GM18507 (cell line): ENCODE measurements at regions not wholly inside any gene's neighbourhood (a gene's known extent, or its start where the extent isn't known, plus 50 kb on each side); places are given as distances from the start of the nearest gene placed in this dataset.

ENCODE experiments used
- DNase-seq: peaks from one replicate; pipeline ENCODE4 v3.0.0; 2011; ENCODE audit warnings: low read depth; ENCODE audit not compliant: insufficient read length; ENCODE audit errors: extremely low spot score
- FAIRE-seq: peaks from 2 replicates; lab custom pipeline; 2011; peaks lifted over from hg19 to GRCh38; lab: Jason Lieb, UNC

GRCh38 chr5:19370655-19371386 is 617.2 kb downstream of the CDH18 start:
- FAIRE-seq (no peak), DNase-seq (no peak)

DNA sequence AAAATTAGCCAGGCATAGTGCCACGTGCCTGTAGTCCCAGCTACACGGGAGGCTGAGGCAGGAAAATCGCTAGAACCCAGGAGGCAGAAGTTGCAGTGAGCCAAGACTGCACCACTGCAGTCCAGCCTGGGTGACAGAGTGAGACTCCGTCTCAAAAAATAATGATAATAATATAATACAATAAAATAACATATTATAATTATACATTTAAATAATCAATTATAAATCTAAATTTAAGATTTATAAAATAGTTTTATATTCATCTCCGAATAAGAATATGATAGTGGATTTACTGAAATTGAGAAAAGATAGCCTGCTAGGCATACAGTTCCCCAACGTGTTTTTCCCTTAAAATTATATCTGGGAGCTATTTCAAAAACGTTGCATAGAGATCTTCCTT is 599.6 kb downstream of the CDH18 start:
- FAIRE-seq, result no peak
- no peak for DNase-seq

DNA sequence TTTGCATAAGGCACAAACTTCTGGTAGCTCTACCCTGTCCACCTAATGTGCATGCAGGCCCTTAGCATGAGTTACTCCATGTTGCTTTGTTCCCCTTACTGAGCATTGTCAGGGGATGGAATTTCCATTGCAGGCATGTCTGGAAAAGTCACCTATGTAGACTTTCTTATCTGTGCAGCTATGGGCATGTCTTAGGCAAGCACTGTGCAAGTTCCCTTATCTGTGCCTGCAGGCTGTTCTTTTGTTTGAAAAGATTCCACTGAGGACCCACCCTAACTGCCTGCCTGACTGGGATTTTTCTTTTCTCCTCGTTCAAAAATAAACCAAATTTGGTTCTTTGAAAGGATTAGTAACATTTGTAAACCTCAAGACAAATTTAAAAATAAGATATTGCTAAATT is 587.0 kb downstream of the CDH18 start:
- DNase-seq, result no peak
- FAIRE-seq, result no peak

DNA sequence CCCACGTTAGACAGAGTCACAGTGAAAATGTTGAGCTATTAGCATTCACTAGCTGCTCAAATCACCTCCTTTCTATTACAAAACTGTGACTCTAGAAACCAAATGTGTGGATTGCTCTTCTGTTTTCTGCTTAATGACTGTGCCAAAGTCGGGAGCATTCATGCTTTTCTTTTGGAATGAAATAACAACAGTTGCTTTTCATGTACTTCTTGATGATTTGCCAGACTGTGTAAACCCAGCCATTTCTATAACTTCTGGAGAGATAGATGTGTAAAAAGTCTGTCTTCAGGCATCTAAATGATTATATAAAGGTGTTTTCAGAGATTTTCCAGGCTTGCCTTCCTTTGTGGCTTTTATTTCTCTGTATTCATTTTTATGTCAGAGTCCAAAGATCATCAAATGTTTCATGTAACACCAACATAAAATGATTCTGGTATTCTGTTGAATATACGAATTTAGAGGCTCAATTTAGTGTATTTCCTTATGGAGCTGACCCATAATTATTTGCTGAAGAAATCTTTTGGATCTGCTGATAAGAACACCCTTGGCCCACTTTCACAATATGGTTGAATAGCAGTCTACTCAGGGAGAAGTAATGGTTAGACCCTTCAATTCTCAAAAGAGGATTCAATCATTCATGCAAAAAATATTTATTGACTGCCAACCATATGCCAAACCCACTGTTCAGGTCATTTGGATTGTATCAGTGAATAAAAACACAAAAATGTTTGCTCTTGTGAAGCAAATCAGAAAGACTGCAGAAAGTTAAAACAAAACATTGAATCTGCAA is 581.2 kb downstream of the CDH18 start:
- FAIRE-seq, result no peak
- DNase-seq, result no peak

- DNase-seq (no peak), FAIRE-seq (no peak)
These were observed 579.9 kb downstream of the CDH18 start for GRCh38 chr5:19408149-19408548.

DNA sequence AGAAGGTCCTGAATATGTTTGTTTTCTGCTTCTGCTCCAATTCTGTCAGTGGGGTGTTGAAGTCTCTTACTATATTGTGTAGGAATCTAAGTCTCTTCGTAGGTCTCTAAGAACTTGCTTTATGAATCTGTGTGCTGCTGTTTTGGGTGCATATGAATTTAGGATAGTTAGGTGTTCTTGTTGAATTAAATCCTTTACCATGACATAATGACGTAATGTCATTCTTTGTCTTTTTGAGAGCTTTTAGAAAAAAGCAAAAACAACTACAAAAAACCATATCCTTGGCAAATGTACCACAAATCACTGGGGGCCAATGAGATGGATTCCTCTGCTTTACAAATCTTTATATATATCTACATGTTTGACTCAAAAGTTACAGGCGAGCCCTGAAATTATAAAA is 576.1 kb downstream of the CDH18 start:
- FAIRE-seq, result no peak

More for the DNA sequence above, 576.1 kb downstream of the CDH18 start:
- no peak for DNase-seq
